HG03460 (cell line): ENCODE measurements at regions not wholly inside any gene's neighbourhood (a gene's known extent, or its start where the extent isn't known, plus 50 kb on each side); places are given as distances from the start of the nearest gene placed in this dataset.
"Not testable (repeated sequence)": the region's sequence is repeated elsewhere in the genome, so short reads cannot be mapped to it uniquely, and the experiment has no call there.

ENCODE experiments used
- ATAC-seq: cut with Tn5 transposase; IDR thresholded peaks from one replicate; pipeline ENCODE4 v1.9.1; 2021; ENCODE audit not compliant: unreplicated experiment

DNA sequence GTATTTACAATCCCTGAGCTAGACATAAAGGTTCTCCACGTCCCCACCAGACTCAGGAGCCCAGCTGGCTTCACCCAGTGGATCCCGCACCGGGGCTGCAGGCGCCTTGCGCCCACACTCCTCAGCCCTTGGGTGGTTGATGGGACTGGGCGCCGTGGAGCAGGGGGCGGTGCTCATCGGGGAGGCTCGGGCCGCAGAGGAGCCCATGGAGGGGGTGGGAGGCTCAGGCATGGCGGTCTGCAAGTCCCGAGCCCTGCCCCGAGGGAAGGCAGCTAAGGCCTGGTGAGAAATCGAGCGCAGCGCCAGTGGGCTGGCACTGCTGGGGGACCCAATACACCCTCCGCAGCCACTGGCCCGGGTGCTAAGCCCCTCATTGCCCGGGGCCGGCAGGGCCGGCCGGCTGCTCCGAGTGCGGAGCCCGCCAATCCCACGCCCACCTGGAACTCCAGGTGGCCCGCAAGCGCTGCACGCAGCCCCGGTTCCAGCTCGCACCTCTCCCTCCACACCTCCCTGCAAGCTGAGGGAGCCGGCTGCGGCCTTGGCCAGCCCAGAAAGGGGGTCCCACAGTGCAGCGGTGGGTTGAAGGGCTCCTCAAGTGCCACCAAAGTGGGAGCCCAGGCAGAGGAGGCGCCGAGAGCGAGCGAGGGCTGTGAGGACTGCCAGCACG, 260.9 kb upstream of the BTG1 start:
- not testable (repeated sequence) for ATAC-seq

DNA sequence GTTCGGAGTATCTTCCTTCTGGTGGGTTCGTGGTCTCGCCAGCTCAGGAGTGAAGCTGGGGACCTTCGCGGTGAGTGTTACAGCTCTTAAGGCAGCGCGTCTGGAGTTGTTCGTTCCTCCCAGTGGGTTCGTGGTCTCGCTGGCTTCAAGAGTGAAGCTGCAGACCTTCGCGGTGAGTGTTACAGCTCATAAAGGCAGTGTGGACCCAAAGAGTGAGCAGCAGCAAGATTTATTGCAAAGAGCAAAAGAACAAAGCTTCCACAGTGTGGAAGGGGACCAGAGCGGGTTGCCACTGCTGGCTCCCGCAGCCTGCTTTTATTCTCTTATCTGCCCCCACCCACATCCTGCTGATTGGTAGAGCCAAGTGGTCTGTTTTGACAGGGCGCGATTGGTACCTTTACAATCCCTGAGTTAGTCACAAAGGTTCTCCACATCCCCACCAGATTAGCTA, 260.2 kb upstream of the BTG1 start:
- not testable (repeated sequence) for ATAC-seq

DNA sequence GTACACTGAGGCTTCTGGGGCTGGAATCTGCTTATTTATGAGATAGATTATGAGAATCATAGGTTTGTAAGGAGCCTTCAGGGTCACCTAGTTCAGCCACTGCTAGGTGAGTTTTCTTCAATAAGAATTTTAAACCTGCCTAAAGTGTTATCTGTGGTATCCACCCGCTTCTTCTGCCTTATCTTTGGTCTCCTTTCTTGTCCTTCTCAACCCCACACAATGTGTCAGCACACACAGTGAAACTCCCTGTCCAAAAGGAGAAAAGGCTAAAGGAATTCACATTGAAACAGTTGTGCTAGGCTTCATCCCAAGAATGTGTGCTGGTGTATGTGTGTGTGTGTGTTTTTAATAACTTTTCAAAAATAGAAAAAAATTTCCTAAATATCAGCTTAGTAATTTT, 259.3 kb upstream of the BTG1 start:
- no peak for ATAC-seq

DNA sequence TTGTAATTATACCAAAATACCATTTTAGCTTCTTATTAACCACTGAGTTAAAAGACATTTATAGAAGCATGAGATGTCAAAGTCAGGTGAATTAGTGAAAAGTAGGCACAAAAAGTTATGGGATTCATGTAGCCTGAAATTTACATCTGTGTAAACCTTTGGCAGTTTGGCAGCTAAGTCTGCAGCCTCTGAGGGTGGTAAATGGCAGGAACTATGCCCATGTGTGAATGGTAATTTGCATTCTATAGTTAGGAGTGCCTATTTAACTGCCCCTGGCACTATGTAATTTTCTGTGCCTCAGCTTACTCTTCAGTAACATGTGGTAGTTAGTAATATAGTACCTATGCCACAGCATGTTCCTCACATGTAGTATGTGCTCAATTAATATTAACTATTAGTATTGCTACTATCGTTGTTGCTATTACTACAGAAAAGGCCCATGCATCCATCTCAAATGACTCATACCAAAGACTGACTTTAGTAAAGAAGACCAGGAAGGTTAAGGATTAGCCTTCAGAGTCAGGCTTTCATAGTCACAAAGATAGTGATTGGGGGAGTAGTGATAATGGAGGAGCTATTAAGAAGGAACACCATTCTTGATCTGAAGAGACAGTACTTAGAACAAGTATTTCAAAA, 258.7 kb upstream of the BTG1 start:
- ATAC-seq: peak; percentile 2

DNA sequence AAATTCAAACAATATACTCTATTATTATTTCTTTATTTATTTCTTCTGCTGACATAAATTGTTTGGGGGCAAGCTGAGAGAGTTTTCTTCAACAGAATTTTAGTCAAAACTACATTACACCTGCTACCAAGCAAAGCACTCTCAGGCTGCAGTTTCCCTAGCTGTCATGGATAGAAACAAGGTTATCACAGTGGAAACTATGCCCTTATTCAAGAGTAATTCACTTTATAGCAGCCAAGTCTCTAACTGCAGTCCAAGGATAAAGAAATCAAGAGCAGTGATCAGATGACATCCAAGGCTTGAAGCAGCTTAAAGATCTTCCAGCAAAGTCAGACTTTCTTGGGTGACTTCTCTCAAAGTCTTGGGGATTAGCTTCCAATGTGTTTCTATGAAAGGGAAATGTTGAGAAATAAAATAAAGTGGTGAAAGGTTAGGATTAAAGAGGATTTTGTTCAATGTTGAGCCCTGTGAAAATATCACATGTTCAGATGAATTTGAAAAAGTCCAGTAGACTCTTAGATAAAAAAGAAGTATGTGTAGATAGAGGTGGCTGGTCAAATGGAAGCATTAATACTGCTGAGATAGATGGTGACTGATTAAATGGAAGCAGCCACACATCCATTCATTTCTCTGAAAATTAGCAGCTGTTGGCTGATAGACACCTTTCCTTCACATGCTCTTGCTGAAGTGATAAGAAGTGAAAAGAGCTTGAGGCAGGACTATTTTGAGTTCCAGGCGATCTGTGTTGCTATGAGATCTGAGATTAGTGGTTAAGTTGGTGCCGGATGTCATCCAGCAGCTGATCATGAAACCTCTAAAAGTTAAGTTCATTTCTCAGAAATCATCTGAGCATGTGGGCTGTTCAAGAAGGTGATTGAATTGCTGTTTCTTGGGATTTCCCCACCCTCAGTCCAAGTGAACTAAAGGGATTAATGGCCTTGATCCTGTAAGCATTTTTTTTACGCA, 257.8 kb upstream of the BTG1 start:
- ATAC-seq: peak; percentile 88

DNA sequence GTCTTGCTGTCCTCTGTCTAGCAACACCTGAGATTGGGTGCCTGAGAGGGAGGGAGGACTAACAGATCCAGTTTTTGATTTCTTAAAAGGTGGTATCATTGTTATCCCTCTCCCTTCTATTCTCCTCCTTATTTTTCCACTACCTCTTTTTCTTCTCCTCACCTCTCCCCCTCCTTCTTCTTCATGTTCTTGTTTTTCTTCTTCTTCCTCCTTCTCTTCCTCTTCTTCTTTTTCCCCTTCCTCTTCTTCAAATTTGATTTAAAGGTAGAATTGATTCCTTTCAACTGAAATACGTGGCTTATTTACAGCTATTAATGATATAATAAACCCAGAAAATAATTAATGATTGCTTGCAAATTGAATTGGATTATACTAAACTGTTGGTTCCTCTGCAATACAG, 256.8 kb upstream of the BTG1 start:
- ATAC-seq: no peak

DNA sequence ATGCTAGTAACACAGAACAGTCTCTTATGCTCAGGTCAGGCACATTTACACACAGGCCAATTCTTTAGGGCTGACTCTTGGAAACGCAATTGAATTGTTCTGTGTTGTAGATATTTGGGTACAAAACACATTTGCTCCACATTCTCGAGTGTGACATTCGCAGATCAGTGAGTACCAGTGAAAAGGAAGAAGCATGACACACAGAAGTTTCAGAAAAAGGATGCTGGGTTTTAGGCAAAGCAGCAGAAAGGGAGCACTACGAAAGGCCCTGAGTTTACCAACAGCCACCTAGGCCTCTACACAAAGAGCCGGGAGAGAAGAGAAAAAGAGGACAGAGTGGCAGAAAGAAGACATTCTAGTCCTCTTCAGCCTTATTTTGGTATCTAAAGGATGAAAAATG, 254.4 kb upstream of the BTG1 start:
- peak; percentile 29 for ATAC-seq

DNA sequence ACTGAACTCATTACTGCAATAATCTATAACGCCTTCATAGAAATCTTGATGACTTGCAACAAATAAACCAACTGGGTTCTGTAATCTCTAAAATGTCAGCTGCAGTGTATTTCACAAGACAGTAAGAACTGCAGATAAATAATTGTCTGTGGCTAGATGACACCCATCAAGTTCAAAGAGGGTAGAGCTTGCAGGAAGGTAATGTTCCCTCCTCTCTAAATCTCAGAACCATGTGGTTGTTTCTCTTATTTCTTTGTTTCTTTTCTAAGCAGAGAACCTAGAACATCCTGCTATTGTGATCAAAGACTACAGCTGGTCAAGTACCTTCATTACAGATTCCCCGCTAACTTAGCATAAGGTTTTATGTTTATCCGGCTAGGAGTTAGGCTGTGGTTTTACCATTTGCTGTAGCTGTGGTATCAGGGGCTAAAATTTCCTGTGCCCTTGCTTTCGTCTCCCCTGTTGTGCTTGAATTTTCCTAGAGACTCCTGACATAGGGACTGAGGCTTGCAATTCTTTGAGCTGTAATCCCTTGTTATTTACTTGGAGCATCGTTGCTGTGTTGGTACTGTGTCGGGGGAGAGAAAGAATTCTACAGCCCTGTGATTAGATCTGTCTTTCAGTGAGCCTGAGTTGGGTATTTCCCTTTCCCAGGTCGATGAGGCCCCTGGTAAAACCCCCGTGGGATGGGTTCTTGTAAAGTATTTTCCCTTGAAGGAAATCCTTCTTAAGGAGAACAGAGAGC, 253.1 kb upstream of the BTG1 start:
- no peak for ATAC-seq

DNA sequence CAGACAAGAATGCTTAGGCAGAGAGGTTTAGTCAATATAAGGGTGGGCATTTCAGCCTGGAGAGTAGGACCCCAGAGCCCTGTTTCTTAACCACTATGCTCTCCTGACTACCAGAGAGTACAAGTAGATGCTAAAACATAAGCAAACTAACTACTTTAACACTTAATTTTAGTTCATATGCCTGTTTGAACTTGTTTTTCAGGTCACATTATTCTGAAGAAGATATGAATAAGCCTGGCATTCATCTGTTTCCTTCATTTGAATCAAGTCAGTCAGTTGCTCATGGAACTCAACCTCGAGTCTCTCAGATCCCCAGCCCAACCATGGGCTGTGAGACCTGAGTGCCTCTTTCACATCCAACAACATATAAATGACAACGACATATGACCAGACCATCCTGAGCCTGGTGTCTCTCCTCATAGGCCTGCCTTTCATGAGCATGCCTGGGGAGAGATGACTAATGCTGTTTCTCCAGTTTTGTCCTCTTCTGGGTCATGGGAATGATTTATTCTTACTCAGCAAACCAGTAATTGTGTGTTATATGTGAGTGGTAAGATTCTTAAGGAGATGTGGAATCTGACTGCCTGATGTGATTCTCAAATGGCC, 251.1 kb upstream of the BTG1 start:
- no peak for ATAC-seq

DNA sequence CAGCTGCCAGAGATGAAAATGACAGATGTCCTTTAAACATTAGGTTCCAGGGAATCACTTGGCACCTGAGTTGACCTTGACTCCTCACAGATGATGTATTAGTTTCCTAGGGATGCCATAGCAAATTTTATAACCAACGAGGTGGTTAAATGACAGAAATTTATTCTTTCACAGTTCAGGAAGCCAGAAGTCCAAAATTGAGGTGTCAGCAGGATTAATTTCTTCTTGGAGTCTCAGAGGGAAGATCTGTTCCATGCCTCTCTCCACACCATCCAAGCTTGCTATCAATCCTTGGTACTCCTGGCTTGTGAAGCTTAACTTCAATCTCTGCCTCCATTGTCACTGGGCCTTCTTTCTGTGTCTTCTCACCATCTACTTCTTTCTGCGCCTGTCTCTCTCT, 249.7 kb upstream of the BTG1 start:
- ATAC-seq: no peak

DNA sequence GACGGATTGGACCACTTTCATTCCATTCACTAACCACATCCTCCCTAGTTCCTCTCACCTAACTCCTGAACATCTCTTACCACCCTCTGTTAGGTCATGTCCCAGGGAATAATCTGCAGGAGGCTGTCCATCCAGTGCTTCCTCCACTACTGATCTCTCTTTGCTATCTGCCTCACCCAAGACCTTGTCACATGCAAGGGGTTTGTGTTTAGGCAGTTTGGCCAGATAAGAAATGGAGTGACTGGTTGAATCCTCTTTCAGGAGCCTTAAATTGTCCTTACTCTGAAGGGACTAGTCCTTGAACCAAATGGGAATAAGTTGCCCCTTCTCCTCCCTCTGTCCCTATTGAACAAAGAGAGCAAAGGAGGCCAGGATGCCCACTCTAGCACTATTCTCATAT, 249.2 kb upstream of the BTG1 start:
- ATAC-seq: no peak

DNA sequence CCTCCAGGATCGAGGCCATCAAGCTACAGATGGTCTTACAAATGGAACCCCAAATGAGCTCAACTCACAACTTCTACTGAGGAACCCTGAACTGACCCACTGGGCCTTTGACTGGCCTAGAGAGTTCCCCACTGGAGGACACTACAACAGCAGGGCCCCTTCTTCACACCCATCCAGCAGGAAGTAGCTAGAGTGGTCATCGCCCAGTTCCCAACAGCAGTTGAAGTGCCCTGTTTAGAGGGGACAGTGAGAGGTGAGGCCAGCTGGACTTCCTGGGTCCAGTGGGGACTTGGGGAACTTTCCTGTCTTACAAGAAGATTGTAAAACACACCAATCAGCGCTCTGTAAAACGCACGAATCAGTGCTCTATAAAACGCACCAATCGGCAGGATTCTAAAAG, 247.9 kb upstream of the BTG1 start:
- ATAC-seq: no peak

DNA sequence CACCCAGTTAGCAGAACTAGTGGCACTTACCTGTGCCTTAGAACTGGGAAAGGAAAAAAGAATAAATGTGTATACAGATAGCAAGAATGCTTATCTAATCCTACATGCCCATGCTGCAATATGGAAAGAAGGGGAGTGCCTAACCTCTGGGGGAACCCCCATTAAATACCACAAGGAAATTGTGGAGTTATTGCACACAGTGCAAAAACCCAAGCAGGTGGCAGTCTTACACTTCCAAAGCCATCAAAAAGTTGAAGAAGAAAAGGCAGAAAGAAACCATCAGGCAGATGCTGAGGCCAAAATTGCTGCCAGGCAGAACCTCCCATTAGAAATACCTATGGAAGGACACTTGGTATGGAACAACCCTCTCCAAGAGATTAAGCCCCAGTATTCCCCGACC, 246.1 kb upstream of the BTG1 start:
- ATAC-seq: not testable (repeated sequence)

DNA sequence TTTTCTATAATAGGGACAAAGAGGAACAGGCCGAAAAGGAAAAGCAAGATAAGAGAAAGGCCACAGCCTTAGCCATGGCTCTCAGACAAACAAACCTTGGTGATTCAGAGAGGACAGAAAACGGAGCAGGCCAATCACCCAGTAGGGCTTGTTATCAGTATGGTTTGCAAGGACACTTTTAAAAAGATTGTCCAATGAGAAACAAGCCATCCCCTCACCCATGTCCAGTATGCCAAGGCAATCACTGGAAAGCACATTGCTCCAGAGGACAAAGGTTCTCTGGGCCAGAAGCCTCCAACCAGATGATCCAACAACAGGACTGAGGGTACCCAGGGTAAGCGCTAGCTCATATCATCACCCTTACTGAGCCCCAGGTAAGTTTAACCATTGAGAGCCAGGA, 243.8 kb upstream of the BTG1 start:
- ATAC-seq: no peak

DNA sequence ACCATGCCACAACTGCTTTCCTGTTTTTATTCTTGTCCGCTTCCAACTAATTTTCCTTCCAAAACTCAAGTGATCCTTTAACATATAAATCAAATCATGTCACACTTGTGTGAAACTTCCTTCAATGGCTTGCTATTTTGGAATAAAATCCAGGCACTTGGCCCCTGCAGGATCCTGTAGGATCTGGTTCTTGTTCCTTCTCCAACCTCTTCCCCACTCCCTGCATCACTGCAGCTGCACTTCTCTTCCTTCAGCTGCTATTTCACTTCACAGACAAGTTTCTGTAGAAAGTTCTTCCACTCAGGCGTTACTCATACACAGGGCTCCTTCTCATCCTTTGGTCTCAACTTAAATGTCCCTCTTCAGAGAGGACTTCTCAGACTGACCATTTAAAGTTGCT, 239.7 kb upstream of the BTG1 start:
- no peak for ATAC-seq

DNA sequence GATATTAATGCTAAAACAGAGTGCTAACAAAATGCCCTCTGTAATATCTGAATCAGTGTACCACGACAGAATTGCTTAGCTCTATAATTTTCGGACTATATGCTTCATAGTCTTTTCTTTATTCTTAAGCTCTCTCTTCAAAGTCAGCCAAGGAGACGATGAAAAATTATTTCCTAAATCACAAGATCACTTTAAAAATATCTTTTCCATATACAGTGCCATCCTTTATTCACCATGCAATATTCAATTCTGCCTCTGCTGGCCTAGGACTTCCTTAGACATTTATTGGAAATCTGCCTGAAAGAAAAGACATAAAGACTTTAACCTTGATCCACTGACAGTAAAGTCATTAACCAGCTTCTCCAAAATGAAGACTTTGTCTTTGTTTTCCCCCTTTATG, 238.9 kb upstream of the BTG1 start:
- no peak for ATAC-seq

DNA sequence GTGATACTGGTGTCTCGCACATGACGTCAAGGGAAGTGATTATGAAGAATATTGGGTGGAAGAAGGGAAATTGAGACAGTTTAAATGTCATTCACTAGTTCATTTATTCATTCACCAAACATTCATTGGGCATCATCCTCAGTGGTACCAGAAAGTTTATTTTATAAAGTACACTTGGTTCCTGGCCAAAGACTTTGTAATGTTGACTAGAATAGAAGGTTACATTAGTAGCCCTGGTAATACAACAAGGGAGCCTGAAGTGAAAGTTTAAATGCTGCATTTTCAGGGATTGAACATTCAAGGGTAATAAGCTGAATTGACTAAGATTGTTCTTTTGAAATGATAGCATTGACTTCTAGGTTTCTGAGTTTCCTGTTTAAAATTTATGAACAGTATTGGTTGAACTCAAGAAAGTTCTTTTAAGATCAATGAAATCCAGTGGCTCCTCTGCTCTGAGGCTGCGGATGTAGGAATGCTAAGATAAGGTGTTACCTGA, 236.8 kb upstream of the BTG1 start:
- ATAC-seq: no peak

DNA sequence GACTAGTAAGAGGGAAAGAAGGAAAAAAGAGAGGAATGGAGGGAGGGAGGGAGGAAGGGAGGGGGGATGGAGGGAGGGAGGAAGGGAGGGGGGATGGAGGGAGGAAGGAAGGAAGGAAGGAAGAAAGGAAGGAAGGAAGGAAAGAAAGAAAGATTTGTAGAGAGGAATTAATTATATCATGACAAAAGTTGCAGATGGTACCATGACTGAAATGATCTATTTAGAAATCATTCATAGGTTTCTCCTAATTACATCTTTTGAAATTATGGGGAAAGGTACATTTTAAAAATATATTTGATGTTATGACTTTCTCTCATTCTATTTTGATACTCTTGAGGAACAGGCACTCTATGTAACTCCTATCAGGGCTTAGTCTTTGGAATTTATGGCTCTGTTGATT, 236.2 kb upstream of the BTG1 start:
- no peak for ATAC-seq

DNA sequence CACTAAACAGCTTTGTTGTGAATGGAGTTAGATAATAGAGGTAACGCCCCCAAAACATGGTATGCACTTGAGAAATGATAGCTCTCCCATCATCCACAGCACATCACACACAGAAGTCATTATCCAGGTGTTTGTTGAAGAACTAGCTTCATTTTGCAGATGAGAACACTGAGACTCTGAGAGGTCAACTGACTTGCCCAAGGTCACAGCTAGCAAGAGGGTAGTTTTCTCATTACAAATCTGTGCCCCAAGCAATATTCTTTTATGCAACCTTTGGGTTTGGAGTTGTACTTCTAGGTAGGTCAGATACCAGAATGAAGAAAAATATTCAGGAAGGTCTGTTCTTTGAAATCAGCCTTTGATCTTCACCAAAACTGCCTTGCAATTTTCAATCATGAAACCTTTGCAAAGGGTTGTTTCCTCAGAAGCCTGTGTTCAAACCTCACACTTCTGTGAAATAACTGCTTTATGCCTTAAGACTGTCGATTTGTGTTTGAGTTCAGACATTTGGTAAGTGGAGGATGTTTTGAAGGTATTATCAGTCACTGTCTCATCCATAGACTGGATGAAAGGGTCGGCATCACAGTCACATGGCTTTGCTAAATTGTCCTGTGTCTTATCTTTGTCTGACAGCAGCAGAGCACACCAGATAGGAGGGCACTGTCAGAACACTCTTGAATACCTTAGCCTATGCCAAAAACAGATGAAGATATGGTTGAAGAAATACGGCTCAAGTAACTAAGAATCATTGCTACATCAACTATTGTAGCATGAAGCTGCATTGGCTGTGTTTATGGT, 233.2 kb upstream of the BTG1 start:
- no peak for ATAC-seq

DNA sequence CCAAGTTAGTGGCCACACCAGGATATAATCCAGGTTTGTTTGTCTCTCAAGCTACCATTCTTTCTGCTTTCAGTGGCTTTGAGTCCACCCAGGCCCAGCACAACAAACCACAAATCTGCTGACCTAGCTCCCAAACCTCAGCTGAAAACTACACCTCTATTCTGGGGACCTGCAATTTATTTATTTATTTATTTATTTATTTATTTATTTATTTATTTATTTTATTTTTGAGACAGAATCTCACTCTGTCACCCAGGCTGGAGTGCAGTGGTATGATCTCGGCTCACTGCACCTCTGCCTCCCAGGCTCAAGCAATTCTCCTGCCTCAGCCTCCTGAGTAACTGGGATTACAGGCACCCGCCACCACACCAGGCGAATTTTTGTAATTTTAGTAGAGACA, 229.9 kb upstream of the BTG1 start:
- not testable (repeated sequence) for ATAC-seq
